GM21619 (cell line): ENCODE measurements at regions not wholly inside any gene's neighbourhood (a gene's known extent, or its start where the extent isn't known, plus 50 kb on each side); places are given as distances from the start of the nearest gene placed in this dataset.
A peak's percentile ranks its signal among the peaks of the same experiment; 100 is the strongest.

Experiments
- ATAC-seq: cut with Tn5 transposase; IDR thresholded peaks from one replicate; pipeline ENCODE4 v1.9.1; 2021; ENCODE audit not compliant: unreplicated experiment

- no peak for ATAC-seq
Measured at GRCh38 chr10:58995058-58995596, 181.3 kb upstream of the PHYHIPL start.

GRCh38 chr10:58996063-58996462, 180.4 kb upstream of the PHYHIPL start:
- ATAC-seq: peak; percentile 33

GRCh38 chr10:58996866-58997265, 179.6 kb upstream of the PHYHIPL start:
- no peak for ATAC-seq

GRCh38 chr10:58998924-58999713, 177.3 kb upstream of the PHYHIPL start:
- ATAC-seq: no peak

- no peak for ATAC-seq
Measured at GRCh38 chr10:59000162-59000825, 176.1 kb upstream of the PHYHIPL start.

- no peak for ATAC-seq
Measured at GRCh38 chr10:59002011-59002410, 174.4 kb upstream of the PHYHIPL start.

- no peak for ATAC-seq
Measured at GRCh38 chr10:59003203-59003602, 173.2 kb upstream of the PHYHIPL start.

- no peak for ATAC-seq
Measured at GRCh38 chr10:59004392-59004791, 172.1 kb upstream of the PHYHIPL start.

GRCh38 chr10:59006511-59007306, 169.7 kb upstream of the PHYHIPL start:
- ATAC-seq: no peak

- no peak for ATAC-seq
Measured at GRCh38 chr10:59007307-59008025, 169.0 kb upstream of the PHYHIPL start.

- ATAC-seq: no peak
Measured at GRCh38 chr10:59008452-59008851, 168.0 kb upstream of the PHYHIPL start.

- no peak for ATAC-seq
Measured at GRCh38 chr10:59011972-59012632, 164.3 kb upstream of the PHYHIPL start.

- ATAC-seq: no peak
Measured at GRCh38 chr10:59012839-59013238, 163.6 kb upstream of the PHYHIPL start.

- no peak for ATAC-seq
Measured at GRCh38 chr10:59016043-59016442, 160.4 kb upstream of the PHYHIPL start.

- ATAC-seq: no peak
Measured at GRCh38 chr10:59018977-59019376, 157.5 kb upstream of the PHYHIPL start.

- no peak for ATAC-seq
Measured at GRCh38 chr10:59019603-59020002, 156.8 kb upstream of the PHYHIPL start.

GRCh38 chr10:59020502-59020901, 155.9 kb upstream of the PHYHIPL start:
- no peak for ATAC-seq

GRCh38 chr10:59025981-59026765, 150.3 kb upstream of the PHYHIPL start:
- no peak for ATAC-seq

- no peak for ATAC-seq
Measured at GRCh38 chr10:59027975-59028655, 148.3 kb upstream of the PHYHIPL start.
